Liver (tissue), 7 donors: ENCODE measurements at regions not wholly inside any gene's neighbourhood (a gene's known extent, or its start where the extent isn't known, plus 50 kb on each side); places are given as distances from the start of the nearest gene placed in this dataset.

ENCODE experiments used
- DNase-seq: peaks from one replicate; pipeline ENCODE4 v3.0.0-alpha.2; 2017; ENCODE audit warnings: low spot score
- H3K27ac ChIP-seq, 2 donors: one replicate each; pipeline ENCODE4 v1.7.0; 2013; ENCODE audit warnings: inconsistent platforms in 2 of 2, low read length in 2 of 2, control low read depth in 1 of 2, low read depth in 1 of 2, mild to moderate bottlenecking in 1 of 2
- H3K27me3 ChIP-seq, 4 donors: one replicate each; pipeline versions ENCODE4 v1.6.1 to v1.7.0; 2013; ENCODE audit warnings: low read length in 3 of 4, inconsistent platforms in 1 of 4, mild to moderate bottlenecking in 1 of 4, moderate library complexity in 1 of 4; ENCODE audit not compliant: control insufficient read depth in 4 of 4, insufficient read depth in 4 of 4
- H3K36me3 ChIP-seq, 4 donors: one replicate each; pipeline versions ENCODE4 v1.6.1 to v1.7.0; 2013; ENCODE audit warnings: low read length in 3 of 4, mild to moderate bottlenecking in 3 of 4, low read depth in 1 of 4, moderate library complexity in 1 of 4; ENCODE audit not compliant: control insufficient read depth in 4 of 4, insufficient read depth in 3 of 4
- H3K4me1 ChIP-seq, 4 donors: one replicate each; pipeline versions ENCODE4 v1.6.1 to v1.7.0; 2013; ENCODE audit warnings: low read length in 3 of 4, mild to moderate bottlenecking in 3 of 4, moderate library complexity in 1 of 4; ENCODE audit not compliant: control insufficient read depth in 4 of 4, insufficient read depth in 4 of 4
- H3K4me3 ChIP-seq, 3 donors: one replicate each; pipeline versions ENCODE4 v1.6.1 to v1.7.0; 2013; ENCODE audit warnings: low read length in 3 of 3, control low read depth in 1 of 3, low read depth in 1 of 3, mild to moderate bottlenecking in 1 of 3
- H3K9ac ChIP-seq, 2 donors: one replicate each; pipeline ENCODE4 v1.7.0; 2013; ENCODE audit warnings: low read length in 2 of 2, mild to moderate bottlenecking in 2 of 2, moderate library complexity in 2 of 2, control low read depth in 1 of 2, low read depth in 1 of 2
- H3K9me3 ChIP-seq, 4 donors: one replicate each; pipeline versions ENCODE4 v1.6.1 to v1.7.0; 2013; ENCODE audit warnings: low read length in 3 of 4; ENCODE audit not compliant: control insufficient read depth in 4 of 4
- ATF3 ChIP-seq: IDR thresholded peaks from 2 replicates; pipeline ENCODE4 v1.6.1; 2016; ENCODE audit warnings: antibody characterized with exemption
- FOXA2 ChIP-seq: IDR thresholded peaks from 2 replicates; pipeline ENCODE4 v1.6.1; 2016; ENCODE audit warnings: antibody characterized with exemption
- GABPA ChIP-seq, 2 donors: IDR thresholded peaks in 1 of 2; conservative IDR thresholded peaks in 1 of 2; 2 replicates each; pipeline ENCODE4 v1.6.1; 2016; ENCODE audit warnings: antibody characterized with exemption in 2 of 2, mild to moderate bottlenecking in 1 of 2, moderate library complexity in 1 of 2
- HNF4A ChIP-seq, 2 donors: conservative IDR thresholded peaks; 2 replicates each; pipeline ENCODE4 v1.6.1; 2016; ENCODE audit warnings: antibody characterized with exemption in 2 of 2, mild to moderate bottlenecking in 2 of 2
- HNF4G ChIP-seq: IDR thresholded peaks from 2 replicates; pipeline ENCODE4 v1.6.1; 2016; ENCODE audit warnings: antibody characterized with exemption
- JUND ChIP-seq, 2 donors: IDR thresholded peaks; 2 replicates each; pipeline ENCODE4 v1.6.1; 2016; ENCODE audit warnings: antibody characterized with exemption in 2 of 2
- MAX ChIP-seq: IDR thresholded peaks from 2 replicates; pipeline ENCODE4 v1.6.1; 2016; ENCODE audit warnings: antibody characterized with exemption
- NR2F2 ChIP-seq: IDR thresholded peaks from 2 replicates; pipeline ENCODE4 v1.6.1; 2016; ENCODE audit warnings: antibody characterized with exemption
- RAD21 ChIP-seq, 2 donors: IDR thresholded peaks; 2 replicates each; pipeline ENCODE4 v1.6.1; 2016; ENCODE audit warnings: antibody characterized with exemption in 2 of 2, mild to moderate bottlenecking in 2 of 2
- REST ChIP-seq: IDR thresholded peaks from 2 replicates; pipeline ENCODE4 v1.6.1; 2016; ENCODE audit warnings: antibody characterized with exemption, mild to moderate bottlenecking
- RXRA ChIP-seq, 2 donors: IDR thresholded peaks; 2 replicates each; pipeline ENCODE4 v1.6.1; 2017 to 2018; ENCODE audit warnings: antibody characterized with exemption in 2 of 2, mild to moderate bottlenecking in 1 of 2
- SP1 ChIP-seq: IDR thresholded peaks from 2 replicates; pipeline ENCODE4 v1.6.1; 2018; ENCODE audit warnings: antibody characterized with exemption, mild to moderate bottlenecking
- TAF1 ChIP-seq: conservative IDR thresholded peaks from 2 replicates; pipeline ENCODE4 v1.6.1; 2016; ENCODE audit warnings: antibody characterized with exemption, mild to moderate bottlenecking
- YY1 ChIP-seq: IDR thresholded peaks from 2 replicates; pipeline ENCODE4 v1.6.1; 2016; ENCODE audit warnings: antibody characterized with exemption, mild to moderate bottlenecking
- ZBTB33 ChIP-seq: IDR thresholded peaks from 2 replicates; pipeline ENCODE4 v1.6.1; 2016; ENCODE audit warnings: antibody characterized with exemption
- WGBS: extraction: QIAGEN DNeasy Blood & Tissue Kit; methylation state at CpG from one replicate; pipeline ENCODE4 v1.1.7; 2013; 5-methylcytosine and 5-hydroxymethylcytosine counted together
- donor health status: healthy.
- donor health status: healthy.
- donor health status: healthy.
- donor health status: healthy.

- peaks cover 0 to 4% (median 0%) of the 10 kb centered on the region in 4 donors for H3K27me3 ChIP-seq
- TF ChIP-seq GABPA (IDR thresholded peaks at IDR 0.05 in 1 of 2, conservative IDR thresholded peaks at IDR 0.05 in 1 of 2) (no peak), MAX (no peak), FOXA2 (no peak), NR2F2 (no peak), RAD21 (IDR thresholded peaks at IDR 0.05) (no peak), ZBTB33 (no peak), YY1 (no peak), ATF3 (no peak), HNF4A (conservative IDR thresholded peaks at IDR 0.05) (no peak), REST (no peak), JUND (IDR thresholded peaks at IDR 0.05) (no peak), SP1 (no peak), RXRA (IDR thresholded peaks at IDR 0.05) (no peak), HNF4G (no peak)
- H3K27ac ChIP-seq: no peak overlapping the region
- H3K36me3 ChIP-seq: no peaks in the 10 kb centered on the region
- WGBS: 50% methylated on average over 3 of the region's 3 CpGs
- no peak overlapping the region for H3K9ac ChIP-seq
- no peaks in the 10 kb centered on the region for H3K4me1 ChIP-seq
- no peak for DNase-seq
- no peak overlapping the region for H3K4me3 ChIP-seq
- H3K9me3 ChIP-seq: no peaks in the 10 kb centered on the region
These were observed 665.2 kb downstream of the DOK5 start for GRCh38 chr20:55140631-55141030.

- TF ChIP-seq SP1 (no peak), TAF1 (no peak), REST (no peak), MAX (no peak), HNF4G (no peak), RXRA (IDR thresholded peaks at IDR 0.05) (no peak)
- Histone ChIP-seq H3K27ac (no peak overlapping the region), H3K4me1 (no peaks in the 10 kb centered on the region), H3K9ac (no peak overlapping the region), H3K4me3 (no peak overlapping the region), H3K27me3 (peaks cover 0 to under 1% (median 0%) of the 10 kb centered on the region in 4 donors), H3K36me3 (no peaks in the 10 kb centered on the region), H3K9me3 (no peaks in the 10 kb centered on the region)
- WGBS: 63% methylated on average over 3 of the region's 4 CpGs
- no peak for DNase-seq
These were observed 663.9 kb downstream of the DOK5 start for GRCh38 chr20:55139173-55139765.
